HG03135 (cell line): ENCODE measurements at regions not wholly inside any gene's neighbourhood (a gene's known extent, or its start where the extent isn't known, plus 50 kb on each side); places are given as distances from the start of the nearest gene placed in this dataset.
"Not testable (repeated sequence)": the region's sequence is repeated elsewhere in the genome, so short reads cannot be mapped to it uniquely, and the experiment has no call there.

ENCODE experiments used
- ATAC-seq: cut with Tn5 transposase; IDR thresholded peaks from one replicate; pipeline ENCODE4 v1.9.1; 2021; ENCODE audit warnings: mild to moderate bottlenecking, moderate library complexity; ENCODE audit not compliant: unreplicated experiment

DNA sequence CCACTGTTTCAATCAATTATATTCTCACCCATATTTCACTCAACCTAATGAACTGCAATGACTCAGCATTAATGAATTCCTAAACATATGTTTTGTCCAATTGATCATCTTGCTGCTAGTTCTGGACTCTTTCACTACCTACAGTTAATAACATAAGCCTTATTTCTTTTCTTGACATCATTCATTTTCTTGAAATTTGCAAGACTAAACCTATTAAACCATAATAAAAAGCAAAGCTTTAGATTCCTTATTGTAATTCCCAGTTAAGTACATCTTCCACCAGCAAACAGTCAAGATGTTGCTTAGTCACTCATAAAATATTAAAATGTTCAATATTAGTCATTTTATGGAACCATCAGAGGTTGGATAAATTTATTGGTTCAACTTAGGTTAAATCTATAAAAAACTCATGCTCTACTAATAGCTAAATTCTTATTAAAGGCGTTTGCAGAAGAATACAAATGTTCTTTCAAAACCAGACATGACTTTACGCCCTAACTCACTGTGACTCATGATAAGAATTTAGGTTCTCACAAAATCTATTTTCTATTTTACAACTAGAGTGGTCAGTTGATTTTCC lies 599.4 kb downstream of the RNF144A start:
- no peak for ATAC-seq

DNA sequence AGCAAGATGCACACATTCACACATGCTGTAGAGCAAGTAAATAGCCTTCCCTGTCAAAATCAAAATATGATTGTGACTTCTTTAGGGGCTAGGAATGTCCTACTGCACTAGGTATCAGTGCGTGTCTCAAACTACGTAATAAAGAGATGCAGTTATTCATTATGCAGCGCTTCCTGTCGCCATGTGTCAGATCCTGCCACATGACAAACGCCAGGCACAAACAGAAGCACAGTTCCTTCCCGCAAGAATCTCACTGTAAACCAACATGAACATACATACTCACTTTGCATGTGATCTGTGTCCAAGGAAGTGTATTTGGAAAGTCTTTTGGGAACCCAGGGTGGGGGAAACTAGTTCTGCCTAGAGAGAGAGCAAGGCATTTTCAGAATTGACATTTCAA lies 599.9 kb downstream of the RNF144A start:
- ATAC-seq = no peak

DNA sequence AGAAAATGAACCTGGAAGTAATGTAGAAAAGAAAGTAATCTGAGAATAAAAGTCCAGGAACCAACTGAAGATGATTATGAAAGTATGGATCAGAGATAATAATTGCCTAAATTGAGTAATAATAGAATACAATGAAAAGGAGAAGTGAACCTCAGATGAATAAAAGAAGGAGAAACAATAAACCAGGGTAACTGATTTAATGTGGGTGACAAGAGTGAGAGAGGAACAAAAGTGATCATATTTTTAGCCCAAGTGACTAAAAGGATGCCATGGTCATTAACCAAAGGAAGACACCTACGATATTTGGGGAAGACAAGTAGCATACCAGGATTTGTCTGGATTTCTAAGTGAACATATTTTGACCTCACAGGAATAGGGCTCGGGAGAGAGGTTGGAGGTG lies 600.6 kb downstream of the RNF144A start:
- no peak for ATAC-seq

DNA sequence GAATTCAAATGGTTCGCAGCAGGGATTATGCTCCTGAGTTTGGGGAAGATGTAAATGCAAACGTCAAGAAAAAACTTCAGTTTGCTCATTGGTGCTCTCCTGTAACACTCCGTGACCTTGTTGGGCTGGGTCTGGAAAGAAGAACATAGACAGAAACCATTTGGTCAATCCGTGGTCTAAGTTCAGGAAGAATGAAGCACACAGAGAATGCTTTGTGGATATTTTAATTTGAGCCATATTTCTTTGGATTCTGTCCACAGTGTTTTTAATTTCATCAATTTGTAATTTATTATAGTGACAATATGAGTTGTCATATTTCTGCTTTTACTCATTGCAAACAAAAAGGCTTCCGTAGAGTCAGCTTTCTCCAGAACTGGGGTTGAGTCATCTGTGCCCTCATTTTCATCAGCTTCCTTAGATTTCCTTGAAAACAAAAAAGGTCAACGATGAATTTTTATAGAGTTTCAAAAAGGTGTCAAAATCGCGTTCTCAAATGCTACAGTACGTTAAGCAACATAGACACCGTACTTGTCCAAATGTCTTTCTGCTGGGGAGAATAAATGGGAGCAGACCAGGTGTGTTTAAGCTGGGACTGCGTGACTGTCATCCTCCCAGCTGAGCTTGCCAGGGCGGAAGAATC lies 606.4 kb downstream of the RNF144A start:
- ATAC-seq = no peak

DNA sequence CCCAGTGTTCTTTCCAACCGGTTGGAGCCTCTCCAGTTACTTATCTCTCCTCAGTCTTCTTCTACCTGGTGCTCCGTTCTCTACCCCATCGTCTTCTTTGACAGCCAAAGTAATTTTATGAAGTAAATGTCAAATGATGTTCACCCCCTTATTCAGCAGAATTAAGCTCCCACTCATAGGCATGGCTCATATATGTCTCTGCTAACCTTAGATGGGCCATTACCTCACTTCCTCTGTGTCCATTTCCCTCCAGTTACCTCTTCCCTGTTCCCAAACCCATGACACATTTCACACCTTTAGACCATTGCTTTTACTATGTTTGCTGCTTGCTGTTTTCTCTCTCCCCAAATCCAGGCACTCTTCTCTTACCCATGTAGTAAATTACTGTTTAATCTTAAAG lies 607.0 kb downstream of the RNF144A start:
- ATAC-seq = no peak

DNA sequence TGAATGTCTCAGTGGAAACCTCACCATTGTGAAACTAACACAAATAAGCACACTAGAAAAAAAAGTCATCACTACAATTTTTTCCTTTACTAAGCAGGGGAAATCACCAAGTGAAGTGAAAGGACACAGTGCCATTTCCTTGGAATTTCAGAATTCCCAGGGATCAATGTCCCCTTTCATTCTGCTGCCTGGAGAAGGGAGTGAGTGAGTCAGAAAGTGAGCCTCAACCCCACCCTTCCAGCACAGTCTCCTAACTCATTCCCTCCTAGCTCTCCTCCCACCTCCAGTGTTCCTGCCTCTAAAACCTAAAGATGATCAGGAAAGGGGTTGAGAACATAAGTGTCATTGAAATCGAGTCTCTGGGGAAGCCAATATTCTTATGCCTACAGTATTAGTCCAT lies 608.5 kb downstream of the RNF144A start:
- no peak for ATAC-seq

DNA sequence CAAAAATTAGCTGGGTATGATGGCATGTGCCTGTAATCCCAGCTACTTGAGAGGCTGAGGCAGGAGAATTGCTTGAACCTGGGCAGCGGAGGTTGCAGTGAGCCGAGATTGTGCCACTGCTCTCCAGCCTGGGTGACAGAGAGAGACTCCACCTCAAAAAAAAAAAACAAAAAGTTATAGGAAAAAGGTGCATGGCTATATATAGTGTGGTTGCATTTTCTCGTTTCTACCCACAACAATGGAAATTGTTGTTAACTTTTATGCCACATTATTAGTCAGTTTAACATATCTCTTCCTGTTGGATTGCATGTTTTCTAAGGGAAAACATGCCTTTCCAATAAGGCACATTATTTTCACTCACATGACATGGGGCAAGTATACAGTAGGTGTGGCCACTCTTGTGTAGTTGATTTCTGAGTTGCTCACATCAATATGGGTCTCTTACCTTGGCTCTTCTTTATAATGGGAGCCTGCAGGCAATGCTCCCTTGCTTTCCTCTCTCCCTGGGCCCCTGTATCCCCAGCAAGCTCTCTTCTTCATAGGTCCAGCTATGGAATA lies 610.0 kb downstream of the RNF144A start:
- no peak for ATAC-seq

DNA sequence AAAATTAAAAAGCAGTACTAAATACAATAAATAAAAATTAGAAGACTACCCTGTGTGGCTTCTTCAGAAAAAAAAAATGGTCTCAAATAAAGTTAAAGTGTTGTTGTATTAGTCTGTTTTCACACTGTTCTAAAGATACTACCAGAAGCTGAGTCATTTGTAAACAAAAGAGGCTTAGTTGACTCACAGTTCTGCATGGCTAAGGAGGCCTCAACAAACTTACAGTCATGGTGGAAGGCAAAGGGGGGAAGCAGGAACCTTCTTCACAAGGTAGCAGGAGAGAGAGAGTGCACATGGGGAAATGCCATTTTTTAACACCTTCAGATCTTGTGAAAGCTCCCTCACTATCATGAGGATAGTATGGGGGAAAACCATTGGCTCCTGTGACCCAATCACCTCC lies 612.8 kb downstream of the RNF144A start:
- ATAC-seq = no peak

DNA sequence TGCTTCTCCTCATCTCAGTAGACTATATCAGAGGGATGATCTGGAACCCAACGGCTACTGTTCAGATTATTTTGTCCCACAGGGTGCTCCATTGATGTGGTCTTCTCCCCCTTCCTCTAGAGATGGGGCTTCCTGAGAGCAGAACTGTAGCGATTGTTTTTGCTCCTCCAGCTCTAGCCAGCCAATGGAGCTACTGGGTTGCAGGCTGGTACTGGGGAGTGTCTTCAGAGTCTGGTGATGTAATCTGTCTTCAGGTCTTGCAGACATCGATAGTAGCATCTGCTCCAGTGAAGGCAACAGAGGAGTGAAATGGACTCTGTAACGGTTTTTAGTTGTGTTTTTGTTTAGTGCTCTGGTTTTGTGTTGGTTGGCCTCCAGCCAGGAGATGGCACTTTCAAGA lies 621.9 kb downstream of the RNF144A start:
- no peak for ATAC-seq

DNA sequence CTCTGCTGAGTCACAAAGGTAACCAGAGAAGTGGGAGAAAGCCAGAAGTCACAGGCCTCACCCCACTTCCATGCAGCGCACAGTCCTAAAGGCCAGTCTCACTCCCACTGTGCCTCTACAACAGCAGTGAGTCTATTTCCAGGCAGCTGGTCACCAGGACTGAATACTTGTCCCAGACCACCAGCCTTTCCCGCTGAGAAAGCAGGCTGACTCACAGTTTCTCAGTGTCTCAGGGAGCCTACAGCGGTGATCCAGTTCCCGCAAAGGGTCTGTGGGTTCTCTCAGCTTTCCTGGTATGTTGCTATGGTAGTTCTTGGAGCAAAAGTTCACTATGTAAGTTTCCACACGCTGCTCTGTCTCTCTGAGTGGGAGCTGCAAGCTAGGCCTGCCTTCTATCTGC lies 622.5 kb downstream of the RNF144A start:
- no peak for ATAC-seq

DNA sequence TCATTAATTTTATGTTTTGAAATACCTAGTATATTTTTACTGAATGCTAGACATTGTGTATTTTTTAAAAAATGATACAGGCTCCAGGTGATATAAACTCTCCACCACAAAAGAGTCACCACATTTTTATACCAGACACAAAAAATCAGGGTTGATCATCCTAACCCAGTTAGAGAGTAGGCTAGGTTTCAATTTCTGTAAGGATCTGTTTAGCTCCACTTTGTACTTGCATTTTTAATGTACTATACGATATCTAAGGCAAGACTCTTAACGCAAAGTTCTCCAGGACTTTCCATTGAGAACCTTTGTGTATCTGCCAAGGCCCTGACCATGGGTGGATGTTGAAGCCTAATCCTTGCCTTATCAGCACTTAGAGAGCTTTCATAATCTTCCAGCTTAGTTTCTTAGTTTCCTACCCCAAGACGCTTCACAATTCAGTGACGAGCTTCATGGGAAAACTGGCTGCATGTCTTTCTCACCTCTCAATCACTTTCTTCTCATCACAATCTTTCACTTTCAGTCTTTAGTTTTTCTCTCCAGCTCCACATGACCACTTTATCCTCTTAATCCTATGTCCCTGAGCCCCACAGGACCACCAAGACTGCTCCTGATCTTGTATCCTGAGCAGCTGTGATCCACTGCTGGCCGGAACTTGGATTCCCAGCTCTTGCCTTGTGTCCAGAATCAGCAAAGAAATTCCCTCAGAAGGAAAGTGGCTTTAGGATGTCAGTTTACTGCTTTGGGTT lies 635.8 kb downstream of the RNF144A start:
- no peak for ATAC-seq

DNA sequence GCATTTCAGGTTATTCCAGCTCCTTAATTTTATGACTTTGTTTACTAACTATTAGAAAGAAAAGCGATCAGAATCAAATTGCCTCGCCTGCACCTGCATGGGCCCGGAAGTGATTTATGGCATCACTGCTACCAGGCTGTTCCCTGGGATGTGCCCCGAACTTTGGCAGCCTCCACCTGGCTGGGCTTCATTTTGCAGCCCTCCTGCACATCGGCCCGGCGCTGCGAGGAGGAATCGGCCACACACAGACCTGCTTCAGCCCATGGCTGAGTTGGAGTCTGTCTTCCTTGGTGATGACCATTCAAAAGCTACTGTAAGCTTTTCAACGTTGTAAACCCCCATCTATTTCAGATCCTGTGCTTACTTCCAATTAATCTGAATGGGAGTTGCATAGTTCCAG lies 638.0 kb downstream of the RNF144A start:
- ATAC-seq = no peak

DNA sequence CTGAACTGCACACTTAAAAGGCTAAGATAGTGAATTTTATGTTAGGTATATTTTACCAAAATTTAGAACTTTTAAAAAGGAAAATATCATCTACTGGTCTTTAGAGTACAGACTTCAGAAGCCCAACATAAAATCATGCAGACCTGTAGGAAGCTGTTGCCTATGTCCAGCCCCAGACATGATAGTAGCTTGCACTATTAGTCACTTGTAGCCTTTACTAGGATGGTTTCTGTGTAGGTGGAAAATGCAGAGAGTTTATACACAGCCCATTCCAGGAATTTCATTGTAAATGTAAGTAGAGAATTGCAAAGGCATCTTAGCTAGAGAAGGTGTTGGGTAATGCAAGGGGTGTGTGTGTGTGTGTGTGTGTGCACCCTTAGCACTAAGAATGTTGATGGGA lies 640.2 kb downstream of the RNF144A start:
- ATAC-seq = no peak

DNA sequence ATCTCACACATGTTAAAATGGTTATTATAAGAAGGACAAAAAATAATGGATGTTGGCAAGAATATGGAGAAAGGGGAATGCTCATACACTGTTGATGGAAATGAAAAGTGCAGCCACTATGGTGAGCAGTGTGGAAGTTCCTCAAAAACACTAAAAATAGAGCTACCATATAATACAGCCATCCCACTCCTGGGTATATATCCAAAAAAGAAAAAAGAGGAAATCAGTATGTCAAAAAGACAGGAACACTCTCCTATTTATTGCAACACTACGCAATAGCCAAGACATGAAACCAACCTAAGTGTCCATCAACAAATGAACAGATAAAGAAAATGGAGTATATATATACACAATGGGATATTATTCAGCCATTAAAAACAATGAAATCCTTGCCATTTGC lies 642.6 kb downstream of the RNF144A start:
- no peak for ATAC-seq

DNA sequence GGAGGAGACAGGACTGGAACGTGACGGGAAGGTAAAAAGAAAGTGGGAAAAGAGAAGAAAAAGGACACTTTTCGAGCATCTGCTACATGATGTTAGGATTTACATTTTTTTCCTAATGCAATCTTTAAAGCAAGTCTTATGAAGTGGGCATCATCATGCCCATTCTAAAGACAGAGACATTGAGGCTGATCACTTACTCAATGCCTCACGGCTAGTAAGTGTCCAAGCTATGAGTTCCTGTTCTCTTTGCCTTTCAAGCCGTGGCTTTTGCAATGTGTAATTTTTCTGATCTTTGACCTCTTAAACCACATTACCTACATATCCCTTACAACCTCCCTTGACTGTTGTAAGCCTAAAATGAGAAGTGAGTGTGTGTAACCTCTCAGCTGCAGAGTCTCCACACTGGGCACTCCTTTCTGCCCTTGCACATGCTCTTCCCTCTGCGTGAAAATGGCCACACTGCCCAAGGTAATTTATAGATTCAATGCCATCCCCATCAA lies 649.2 kb downstream of the RNF144A start:
- ATAC-seq = no peak

DNA sequence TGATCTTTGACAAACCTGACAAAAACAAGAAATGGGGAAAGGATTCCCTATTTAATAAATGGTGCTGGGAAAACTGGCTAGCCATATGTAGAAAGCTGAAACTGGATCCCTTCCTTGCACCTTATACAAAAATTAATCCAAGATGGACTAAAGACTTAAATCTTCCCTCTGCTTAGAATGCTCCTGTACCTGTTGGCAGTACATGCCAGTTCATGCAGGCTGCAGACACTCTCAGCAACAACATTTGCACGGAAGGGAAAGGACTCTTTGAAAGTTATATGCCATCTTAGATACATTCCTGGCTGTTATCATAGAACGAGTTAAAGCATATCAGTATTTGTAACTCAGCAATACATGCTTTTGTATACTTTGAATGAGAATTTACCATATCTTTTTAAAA lies 649.9 kb downstream of the RNF144A start:
- ATAC-seq = not testable (repeated sequence)

DNA sequence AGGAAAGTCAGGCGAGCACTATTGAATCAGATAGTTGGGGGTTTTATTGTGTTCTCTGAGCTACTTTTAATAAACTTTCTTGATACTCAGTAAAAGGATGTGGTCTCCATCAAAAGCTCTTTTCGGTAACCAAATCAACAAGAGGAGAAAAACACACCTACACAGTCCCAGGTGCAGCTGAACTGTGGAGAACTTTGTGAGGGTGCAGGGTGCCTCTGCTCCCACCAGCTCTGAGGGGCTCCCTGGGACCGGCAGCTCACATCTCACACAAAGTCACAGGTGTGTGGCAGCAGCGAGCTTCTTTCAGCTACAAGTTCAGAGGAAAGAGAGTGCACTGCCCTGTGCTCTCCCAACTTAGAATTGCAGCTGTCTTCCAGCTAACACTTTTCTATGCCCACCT lies 650.4 kb downstream of the RNF144A start:
- no peak for ATAC-seq

DNA sequence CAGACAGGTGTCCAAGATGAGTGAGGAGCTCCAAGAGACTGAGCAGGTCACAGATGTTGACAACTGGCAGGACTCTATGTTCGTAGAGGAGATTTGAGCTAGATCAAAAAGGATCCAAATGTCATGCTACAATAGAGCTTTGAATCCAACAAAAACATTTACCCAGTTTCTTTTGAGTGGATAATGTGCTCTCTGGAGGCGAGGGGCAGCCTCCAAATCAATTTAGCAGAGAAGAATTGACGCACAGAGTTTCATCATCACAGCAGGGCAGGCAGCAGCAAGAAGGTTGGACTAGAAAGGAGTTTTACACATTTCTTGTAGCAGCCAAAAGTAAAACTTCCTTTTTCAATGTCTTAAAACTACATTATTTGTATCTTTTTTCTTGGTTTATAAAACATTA lies 653.0 kb downstream of the RNF144A start:
- ATAC-seq = no peak

DNA sequence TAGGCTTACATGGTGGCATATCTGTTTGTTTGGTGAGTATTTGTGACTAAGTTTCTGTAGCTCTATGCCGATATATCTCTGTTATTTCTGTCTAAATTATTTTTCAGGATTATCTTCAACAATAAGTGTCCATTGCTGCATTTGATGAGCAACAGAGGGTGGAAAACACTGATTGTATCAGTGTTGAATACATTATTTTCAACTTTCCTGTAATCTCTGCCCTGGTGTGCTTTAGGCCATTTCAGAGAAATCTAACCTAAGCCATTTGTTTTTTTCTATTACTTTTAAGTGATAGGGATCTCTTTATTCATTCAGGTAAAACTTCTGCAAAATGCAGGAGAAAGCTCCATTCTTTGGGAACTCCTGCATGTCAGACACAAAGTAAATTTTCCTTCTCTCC lies 654.5 kb downstream of the RNF144A start:
- ATAC-seq = no peak

DNA sequence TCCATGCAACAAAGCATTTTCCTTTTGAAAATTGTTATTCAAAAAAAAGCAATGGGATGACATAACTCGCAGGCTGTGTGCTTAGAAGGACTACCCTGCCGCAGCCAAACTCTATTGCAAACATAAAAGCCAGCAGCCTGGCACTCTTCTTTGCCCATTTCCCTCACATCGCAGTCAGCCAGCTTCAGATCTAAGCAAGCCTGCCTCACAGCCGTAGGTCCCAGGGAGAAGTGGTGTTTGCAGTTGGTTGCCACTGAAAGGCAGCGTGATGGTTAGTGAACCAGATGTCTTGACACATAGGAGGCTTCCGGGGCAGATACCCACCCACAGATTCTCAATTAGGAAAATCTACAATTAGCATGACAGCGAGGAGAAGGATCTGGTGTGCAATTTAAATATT lies 655.2 kb downstream of the RNF144A start:
- no peak for ATAC-seq

DNA sequence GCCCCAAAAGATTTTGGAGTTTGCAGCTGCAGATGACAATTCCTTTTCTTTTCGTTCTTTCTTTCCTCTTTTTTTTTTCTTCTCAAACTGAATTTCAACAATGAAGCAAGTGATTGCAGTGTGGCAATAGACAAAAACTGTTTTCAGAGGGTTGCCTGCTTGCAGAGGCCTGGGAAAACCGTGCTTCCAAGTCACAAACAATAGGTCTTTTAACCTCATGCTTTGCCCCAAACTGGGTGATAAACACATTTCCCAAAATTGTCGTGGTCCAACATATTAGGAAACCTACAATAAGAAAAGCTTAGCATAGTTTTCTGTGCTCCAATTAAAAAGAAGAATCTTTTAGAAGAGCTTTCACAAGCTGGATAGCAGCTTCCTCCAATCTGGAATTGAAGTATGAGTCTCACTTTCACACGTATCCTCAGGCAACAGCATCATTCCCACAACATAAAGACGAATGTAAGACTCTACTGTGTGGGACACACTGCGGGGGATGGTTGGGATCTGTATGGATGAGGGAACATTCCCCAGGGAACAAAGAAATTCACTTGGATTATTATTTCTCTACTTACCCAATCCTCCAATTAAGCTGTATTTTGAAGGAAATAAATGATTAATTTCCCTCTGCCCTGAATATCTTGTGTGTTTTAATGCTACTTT lies 656.1 kb downstream of the RNF144A start:
- ATAC-seq = no peak
